IPS-18a (cell line): ENCODE measurements at regions not wholly inside any gene's neighbourhood (a gene's known extent, or its start where the extent isn't known, plus 50 kb on each side); places are given as distances from the start of the nearest gene placed in this dataset.

Experiments
- H3K27ac ChIP-seq: one replicate; pipeline ENCODE4 v1.5.1; 2013; ENCODE audit warnings: low read length
- H3K27me3 ChIP-seq: one replicate; pipeline ENCODE4 v1.6.1; 2013; ENCODE audit warnings: mild to moderate bottlenecking, low read length; ENCODE audit not compliant: control insufficient read depth, insufficient read depth
- H3K36me3 ChIP-seq: one replicate; pipeline ENCODE4 v1.6.1; 2013; ENCODE audit warnings: low read depth, low read length; ENCODE audit not compliant: control insufficient read depth
- H3K4me1 ChIP-seq: one replicate; pipeline ENCODE4 v1.6.1; 2013; ENCODE audit warnings: low read depth, low read length; ENCODE audit not compliant: control insufficient read depth
- H3K4me3 ChIP-seq: one replicate; pipeline ENCODE4 v1.5.1; 2013; ENCODE audit warnings: low read length
- H3K9ac ChIP-seq: one replicate; pipeline ENCODE4 v1.6.1; 2013; ENCODE audit warnings: mild to moderate bottlenecking, low read length, moderate library complexity
- H3K9me3 ChIP-seq: one replicate; pipeline ENCODE4 v1.6.1; 2013; ENCODE audit warnings: low read depth, low read length; ENCODE audit not compliant: control insufficient read depth

DNA sequence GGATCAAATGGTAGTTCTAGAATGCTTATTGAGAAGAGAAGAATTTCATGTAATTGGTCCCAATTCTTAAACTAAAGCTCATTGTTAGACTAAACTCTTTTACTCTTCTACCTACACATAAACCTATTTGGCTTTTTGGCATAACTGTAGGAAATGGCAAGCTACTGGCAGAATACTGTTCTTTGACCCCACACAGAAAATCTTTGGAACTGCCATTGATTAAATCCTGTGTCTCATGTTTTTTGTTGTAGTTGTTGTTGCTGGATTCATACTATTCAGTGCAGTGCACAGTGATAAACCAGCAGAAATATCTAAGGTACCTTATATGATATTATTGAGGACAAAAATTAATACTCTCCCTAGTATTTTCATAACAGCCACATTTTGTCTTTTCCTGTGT lies 242.1 kb upstream of the SGK1 start:
- Histone ChIP-seq H3K36me3 (no peaks in the 10 kb centered on the region), H3K9ac (no peak overlapping the region), H3K4me3 (no peak overlapping the region), H3K27ac (no peak overlapping the region), H3K4me1 (no peaks in the 10 kb centered on the region), H3K27me3 (no peaks in the 10 kb centered on the region), H3K9me3 (no peaks in the 10 kb centered on the region)

DNA sequence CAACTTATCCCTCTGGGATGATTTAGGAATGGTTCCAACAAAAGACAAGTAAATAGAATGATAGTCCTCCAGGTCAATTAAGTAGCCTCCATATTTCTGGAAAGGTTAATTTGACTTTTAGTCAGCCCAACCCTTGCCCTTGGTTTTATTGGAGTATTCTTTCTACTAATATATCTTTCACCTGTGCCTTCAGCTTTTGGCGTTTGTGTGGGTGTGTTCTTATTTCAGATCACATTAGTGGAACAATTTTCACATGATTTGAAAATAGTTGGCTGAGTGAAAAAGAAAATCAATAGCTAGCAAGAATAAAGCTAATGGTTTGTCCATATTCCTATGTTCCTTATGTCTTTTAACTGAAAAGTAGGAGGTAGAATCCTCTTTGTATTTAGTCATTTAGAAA lies 239.6 kb upstream of the SGK1 start:
- H3K27ac ChIP-seq: no peak overlapping the region
- H3K27me3 ChIP-seq: no peaks in the 10 kb centered on the region
- no peak overlapping the region for H3K9ac ChIP-seq
- no peak overlapping the region for H3K4me3 ChIP-seq
- H3K9me3 ChIP-seq: no peaks in the 10 kb centered on the region
- no peaks in the 10 kb centered on the region for H3K4me1 ChIP-seq
- H3K36me3 ChIP-seq: no peaks in the 10 kb centered on the region

DNA sequence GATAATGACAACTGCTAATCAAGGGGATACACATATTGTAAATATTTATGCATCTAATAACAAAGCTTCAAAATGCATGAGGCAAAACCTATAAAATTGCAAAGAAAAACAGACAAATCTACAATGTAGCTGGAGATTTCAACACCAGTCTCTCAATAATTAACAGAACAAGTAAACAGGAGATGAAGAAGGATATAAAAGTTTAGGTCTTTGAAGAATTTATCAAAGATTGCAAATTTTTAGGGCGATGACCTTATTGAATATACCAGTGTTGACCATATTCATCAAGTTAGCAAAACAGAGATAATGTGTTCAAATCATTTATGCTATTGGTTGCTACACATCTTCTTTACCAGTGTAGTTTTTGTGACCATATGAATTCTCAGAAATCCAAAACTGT lies 237.8 kb upstream of the SGK1 start:
- no peak overlapping the region for H3K27ac ChIP-seq
- no peaks in the 10 kb centered on the region for H3K9me3 ChIP-seq
- H3K27me3 ChIP-seq: no peaks in the 10 kb centered on the region
- H3K9ac ChIP-seq: no peak overlapping the region
- H3K4me3 ChIP-seq: no peak overlapping the region
- H3K4me1 ChIP-seq: peaks cover 8% of the 10 kb centered on the region
- no peaks in the 10 kb centered on the region for H3K36me3 ChIP-seq

DNA sequence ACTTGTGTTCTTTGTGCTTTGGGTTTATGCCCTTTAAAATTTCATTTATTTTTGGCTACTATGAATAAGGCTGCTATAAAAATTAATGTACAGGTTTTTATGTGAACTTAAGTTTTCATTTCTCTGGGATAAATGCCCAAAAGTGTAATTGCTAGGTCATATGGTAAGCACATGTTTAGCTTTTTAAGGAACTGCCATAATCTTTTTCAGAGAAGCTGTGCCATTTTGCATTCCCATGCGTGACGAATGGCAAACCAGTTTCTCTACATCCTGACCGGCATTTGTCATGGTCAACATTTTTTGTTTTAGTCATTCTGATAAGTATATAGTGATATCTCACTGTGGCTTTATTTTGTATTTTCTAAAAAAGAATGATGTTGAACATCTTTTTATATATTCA lies 236.0 kb upstream of the SGK1 start:
- Histone ChIP-seq H3K27me3 (no peaks in the 10 kb centered on the region), H3K4me3 (no peak overlapping the region), H3K36me3 (no peaks in the 10 kb centered on the region), H3K9me3 (no peaks in the 10 kb centered on the region), H3K4me1 (peaks cover 15% of the 10 kb centered on the region), H3K9ac (no peak overlapping the region), H3K27ac (no peak overlapping the region)

DNA sequence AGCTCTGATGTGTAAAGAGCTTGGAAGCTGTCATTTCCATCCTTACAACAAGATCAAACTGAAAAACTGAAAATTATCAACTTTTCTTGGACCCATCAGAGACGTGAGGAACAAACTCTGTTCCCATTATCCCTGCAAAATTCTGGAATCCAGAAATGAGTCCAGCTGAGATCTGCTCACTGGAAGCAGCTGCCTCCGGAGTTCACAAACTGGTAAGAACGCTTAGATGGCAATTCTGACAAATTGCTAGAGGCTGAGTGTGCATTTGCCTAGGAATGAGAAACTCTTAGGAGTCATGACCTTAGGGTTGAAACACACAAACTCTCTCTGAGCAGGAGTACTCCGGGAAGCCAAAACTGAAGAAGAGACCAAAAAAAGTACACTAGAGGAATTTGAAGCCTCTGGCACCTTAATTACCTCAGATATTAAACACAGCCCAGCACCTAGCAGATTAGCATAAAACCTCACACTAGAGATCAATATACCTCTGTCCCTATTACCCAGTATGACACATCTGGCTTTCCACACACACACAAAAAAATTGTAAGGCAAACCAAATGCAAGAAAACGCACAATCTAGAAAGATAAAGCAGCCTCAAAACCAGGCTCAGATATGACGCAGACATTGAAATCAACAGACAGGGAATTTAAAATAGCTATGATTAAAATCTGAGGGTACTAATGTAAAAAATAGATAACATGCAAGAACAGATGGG lies 233.5 kb upstream of the SGK1 start:
- H3K27ac ChIP-seq: no peak overlapping the region
- peaks cover 15% of the 10 kb centered on the region for H3K4me1 ChIP-seq
- no peaks in the 10 kb centered on the region for H3K36me3 ChIP-seq
- no peak overlapping the region for H3K4me3 ChIP-seq
- no peak overlapping the region for H3K9ac ChIP-seq
- no peaks in the 10 kb centered on the region for H3K27me3 ChIP-seq
- no peaks in the 10 kb centered on the region for H3K9me3 ChIP-seq

DNA sequence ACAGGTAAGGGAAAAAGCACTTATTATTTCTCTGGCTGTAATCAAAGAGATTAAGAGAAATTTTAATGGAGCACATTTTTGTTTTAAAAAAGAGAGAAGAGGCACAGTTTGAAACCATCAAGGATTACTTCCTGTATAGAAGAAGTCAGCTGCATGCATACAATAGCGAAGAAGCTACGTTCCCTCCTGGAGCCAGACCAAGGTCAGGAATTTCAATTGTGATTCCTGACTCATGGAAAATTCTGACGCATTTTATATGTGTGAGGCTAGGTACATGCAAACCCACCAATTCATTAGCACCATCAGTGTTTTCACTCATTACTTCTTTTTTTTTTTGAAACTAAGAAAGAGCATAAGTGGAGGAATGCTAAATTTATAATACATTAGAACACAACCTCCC lies 232.7 kb upstream of the SGK1 start:
- peaks cover 15% of the 10 kb centered on the region for H3K4me1 ChIP-seq
- no peak overlapping the region for H3K9ac ChIP-seq
- no peak overlapping the region for H3K27ac ChIP-seq
- H3K4me3 ChIP-seq: no peak overlapping the region
- no peaks in the 10 kb centered on the region for H3K9me3 ChIP-seq
- H3K36me3 ChIP-seq: no peaks in the 10 kb centered on the region
- H3K27me3 ChIP-seq: no peaks in the 10 kb centered on the region

DNA sequence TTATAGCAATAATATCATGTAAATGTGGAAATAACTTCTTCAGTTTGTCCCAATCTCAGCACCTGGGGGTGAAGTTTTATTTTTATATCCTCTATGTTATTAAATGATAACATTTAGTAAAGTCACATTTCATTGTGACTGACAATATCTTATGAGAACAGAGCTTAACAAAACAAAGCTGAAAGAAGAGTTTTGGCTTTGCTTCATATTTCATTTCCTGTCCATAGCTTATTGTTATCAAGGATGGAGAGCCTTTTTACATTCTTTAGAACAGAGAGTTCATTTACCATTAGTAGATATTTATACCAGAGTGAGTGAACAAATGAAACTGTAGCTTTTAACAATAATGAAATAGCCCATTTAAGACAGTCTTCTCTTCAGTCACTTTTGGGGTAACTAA lies 231.9 kb upstream of the SGK1 start:
- H3K36me3 ChIP-seq: no peaks in the 10 kb centered on the region
- no peaks in the 10 kb centered on the region for H3K27me3 ChIP-seq
- H3K9ac ChIP-seq: no peak overlapping the region
- peaks cover 15% of the 10 kb centered on the region for H3K4me1 ChIP-seq
- no peak overlapping the region for H3K4me3 ChIP-seq
- H3K9me3 ChIP-seq: no peaks in the 10 kb centered on the region
- no peak overlapping the region for H3K27ac ChIP-seq

DNA sequence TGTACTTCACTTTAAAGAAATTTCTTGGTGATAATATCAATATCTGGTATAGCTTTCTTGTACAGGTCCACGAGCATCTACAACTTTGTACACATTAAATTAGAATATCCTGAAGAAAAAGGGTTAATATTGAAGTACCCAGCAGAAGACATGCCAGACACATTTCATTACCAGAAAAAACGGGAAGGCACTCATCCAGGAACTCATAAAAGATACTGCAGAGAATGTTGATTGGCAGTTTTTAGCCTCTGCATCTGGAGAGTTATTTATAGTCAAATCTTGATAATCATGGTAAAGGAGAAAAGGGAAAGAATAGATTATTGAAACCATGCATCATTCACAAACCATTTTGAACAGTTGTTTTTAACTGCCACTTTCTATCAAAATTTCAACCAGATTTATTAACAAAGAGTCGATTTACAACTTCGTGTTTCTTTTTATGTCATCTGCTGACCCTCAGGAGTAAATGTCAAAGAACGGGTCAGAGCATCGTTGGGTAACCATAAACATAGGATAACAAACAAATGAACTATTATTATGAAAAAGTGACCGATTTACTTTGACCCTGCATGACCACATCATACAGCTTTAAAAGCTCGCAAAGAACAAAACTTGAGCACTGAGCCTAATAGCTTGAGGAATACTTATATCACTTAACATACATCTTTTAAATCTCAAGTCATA lies 229.2 kb upstream of the SGK1 start:
- Histone ChIP-seq H3K9me3 (no peaks in the 10 kb centered on the region), H3K4me1 (peaks cover 15% of the 10 kb centered on the region), H3K36me3 (no peaks in the 10 kb centered on the region), H3K4me3 (no peak overlapping the region), H3K27me3 (no peaks in the 10 kb centered on the region), H3K27ac (no peak overlapping the region), H3K9ac (no peak overlapping the region)

DNA sequence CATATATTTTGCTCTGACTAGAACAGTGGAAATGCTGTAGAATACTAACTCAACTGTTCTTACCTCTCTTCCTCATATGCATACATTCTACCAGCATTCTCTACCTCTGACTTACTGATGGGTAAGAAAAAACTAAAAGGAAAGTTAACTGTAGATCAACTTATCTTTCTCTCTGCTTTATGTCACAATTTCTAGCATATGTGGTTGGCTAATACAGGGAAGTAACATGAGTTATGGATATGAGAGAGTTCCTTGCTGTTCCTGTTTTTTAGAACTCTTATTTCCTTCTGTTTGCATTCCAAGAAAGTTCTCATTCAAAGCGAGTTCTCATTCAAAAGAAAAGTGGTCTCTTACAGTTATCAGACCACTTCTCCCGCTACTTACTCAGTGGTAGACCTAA lies 226.8 kb upstream of the SGK1 start:
- Histone ChIP-seq H3K36me3 (no peaks in the 10 kb centered on the region), H3K27me3 (no peaks in the 10 kb centered on the region), H3K27ac (no peak overlapping the region), H3K4me1 (no peaks in the 10 kb centered on the region), H3K9me3 (no peaks in the 10 kb centered on the region), H3K9ac (no peak overlapping the region), H3K4me3 (no peak overlapping the region)

DNA sequence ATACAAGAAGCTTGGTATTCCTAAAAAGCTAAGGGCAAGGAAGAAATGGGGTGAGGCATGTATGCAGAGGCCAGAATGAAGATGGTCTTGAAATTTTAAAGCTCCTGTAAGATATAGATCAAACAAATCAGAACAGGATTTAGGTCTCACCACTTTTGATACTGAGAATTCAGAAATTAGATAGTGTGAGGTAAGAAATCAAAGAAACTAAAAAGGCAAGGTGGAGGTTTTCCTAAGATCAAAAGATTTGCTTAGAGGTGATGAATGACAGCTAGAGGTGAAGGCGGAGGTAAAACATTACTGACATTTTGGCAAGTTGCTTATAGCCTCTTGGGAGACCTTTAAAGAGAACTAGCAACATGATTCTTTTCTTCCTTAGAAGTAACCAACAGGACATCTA lies 225.2 kb upstream of the SGK1 start:
- Histone ChIP-seq H3K9ac (no peak overlapping the region), H3K36me3 (no peaks in the 10 kb centered on the region), H3K4me3 (no peak overlapping the region), H3K9me3 (no peaks in the 10 kb centered on the region), H3K27ac (no peak overlapping the region), H3K4me1 (no peaks in the 10 kb centered on the region), H3K27me3 (no peaks in the 10 kb centered on the region)

DNA sequence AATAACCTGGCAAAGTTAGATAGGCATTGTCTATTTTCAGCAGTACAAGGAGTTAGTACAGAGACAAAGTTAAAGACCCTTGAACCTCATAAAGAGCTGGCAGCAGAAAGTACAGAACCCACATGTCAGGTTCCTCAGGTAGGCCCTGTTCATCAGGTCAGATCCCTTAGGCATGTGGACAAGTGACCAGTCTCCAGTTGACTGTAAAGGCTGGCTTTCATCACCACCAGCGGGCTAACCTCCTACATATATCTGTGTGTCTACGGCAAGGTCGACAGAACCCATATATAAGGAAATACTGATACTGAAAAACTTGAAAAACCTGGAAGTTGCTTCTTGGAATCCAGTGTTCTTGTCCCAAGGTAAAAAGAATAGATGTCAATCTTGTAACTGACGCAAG lies 223.1 kb upstream of the SGK1 start:
- no peaks in the 10 kb centered on the region for H3K4me1 ChIP-seq
- H3K9me3 ChIP-seq: no peaks in the 10 kb centered on the region
- H3K36me3 ChIP-seq: no peaks in the 10 kb centered on the region
- no peak overlapping the region for H3K27ac ChIP-seq
- no peak overlapping the region for H3K9ac ChIP-seq
- no peaks in the 10 kb centered on the region for H3K27me3 ChIP-seq
- H3K4me3 ChIP-seq: no peak overlapping the region

DNA sequence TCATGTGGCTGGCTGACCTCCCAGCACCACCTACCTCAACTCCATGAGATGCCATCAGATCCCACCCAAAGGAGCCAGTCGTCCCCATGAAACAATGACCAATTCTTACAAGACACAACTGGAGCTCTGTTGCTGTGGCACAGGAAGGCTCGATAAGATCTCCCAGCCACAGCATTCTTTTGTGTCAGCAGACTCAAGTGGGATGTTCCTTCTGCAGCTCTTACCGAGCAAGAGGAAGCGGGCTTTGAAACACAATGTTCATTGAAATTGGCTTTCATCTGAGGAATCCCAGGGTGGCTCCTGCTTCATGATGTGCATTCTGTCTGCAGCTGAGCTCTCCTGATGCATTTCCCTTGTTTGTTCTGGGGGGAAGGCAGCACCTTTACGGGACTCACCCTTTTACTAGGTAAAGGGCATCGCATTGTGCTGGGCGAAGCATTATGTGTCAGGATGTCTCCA lies 222.0 kb upstream of the SGK1 start:
- no peaks in the 10 kb centered on the region for H3K9me3 ChIP-seq
- H3K36me3 ChIP-seq: no peaks in the 10 kb centered on the region
- no peak overlapping the region for H3K27ac ChIP-seq
- no peaks in the 10 kb centered on the region for H3K27me3 ChIP-seq
- no peak overlapping the region for H3K4me3 ChIP-seq
- H3K4me1 ChIP-seq: no peaks in the 10 kb centered on the region
- H3K9ac ChIP-seq: no peak overlapping the region
